WI38 (cell line): ENCODE measurements at regions not wholly inside any gene's neighbourhood (a gene's known extent, or its start where the extent isn't known, plus 50 kb on each side); places are given as distances from the start of the nearest gene placed in this dataset.

ENCODE experiments used
- H3K4me3 ChIP-seq: 2 replicates; pipeline ENCODE4 v1.5.1; 2011; ENCODE audit warnings: low read depth, mild to moderate bottlenecking, control low read depth, low read length
- CTCF ChIP-seq: IDR thresholded peaks from 2 replicates; pipeline ENCODE4 v1.5.1; 2012; ENCODE audit warnings: low read depth, mild to moderate bottlenecking, control low read depth, low read length

GRCh38 chr9:103872811-103873210 is 221.3 kb upstream of the SMC2 start:
- no peak overlapping the region for H3K4me3 ChIP-seq
- TF ChIP-seq CTCF, result no peak

GRCh38 chr9:103881419-103881818 is 212.7 kb upstream of the SMC2 start:
- H3K4me3 ChIP-seq, result no peak overlapping the region
- TF ChIP-seq CTCF, result no peak

GRCh38 chr9:103889989-103890388 is 204.1 kb upstream of the SMC2 start:
- H3K4me3 ChIP-seq, result no peak overlapping the region
- TF ChIP-seq CTCF, result no peak

GRCh38 chr9:103894184-103894583 is 199.9 kb upstream of the SMC2 start:
- no peak for TF ChIP-seq CTCF
- no peak overlapping the region for H3K4me3 ChIP-seq

GRCh38 chr9:103898550-103898949 is 195.6 kb upstream of the SMC2 start:
- no peak overlapping the region for H3K4me3 ChIP-seq
- no peak for TF ChIP-seq CTCF

- TF ChIP-seq CTCF, result no peak
- H3K4me3 ChIP-seq, result no peak overlapping the region
Measured at GRCh38 chr9:103899866-103900265, 194.2 kb upstream of the SMC2 start.

GRCh38 chr9:103900466-103900865 is 193.6 kb upstream of the SMC2 start:
- H3K4me3 ChIP-seq, result no peak overlapping the region
- no peak for TF ChIP-seq CTCF

GRCh38 chr9:103902263-103902662 is 191.8 kb upstream of the SMC2 start:
- no peak for TF ChIP-seq CTCF
- H3K4me3 ChIP-seq, result no peak overlapping the region
